ENCODE measurements at regions not wholly inside any gene's neighbourhood (a gene's known extent, or its start where the extent isn't known, plus 50 kb on each side); places are given as distances from the start of the nearest gene placed in this dataset.

GRCh38 chrX:39875834-39876628 is 221.7 kb downstream of the BCOR start:
- DNase-seq, result no peak

DNA sequence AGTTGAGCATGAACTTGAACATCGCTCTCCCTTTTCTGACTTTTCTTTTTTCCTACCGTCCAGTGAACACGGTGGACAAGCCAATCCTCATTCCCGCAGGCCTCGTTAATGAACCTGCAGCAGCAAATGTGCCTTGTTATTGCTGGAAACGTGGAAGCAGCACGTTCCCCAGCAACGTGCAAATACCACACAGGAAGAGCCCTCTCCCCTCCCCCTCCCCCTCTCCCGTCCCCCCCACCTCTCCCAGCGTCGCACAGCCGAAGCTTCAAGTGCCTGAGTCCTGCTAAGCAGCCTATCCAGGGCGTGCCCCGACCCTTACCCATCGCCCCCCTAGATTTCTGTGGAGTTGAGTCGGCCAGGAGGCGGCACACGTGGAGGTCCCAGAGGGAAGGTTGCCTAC is 219.9 kb downstream of the BCOR start:
- DNase-seq, result no peak

DNA sequence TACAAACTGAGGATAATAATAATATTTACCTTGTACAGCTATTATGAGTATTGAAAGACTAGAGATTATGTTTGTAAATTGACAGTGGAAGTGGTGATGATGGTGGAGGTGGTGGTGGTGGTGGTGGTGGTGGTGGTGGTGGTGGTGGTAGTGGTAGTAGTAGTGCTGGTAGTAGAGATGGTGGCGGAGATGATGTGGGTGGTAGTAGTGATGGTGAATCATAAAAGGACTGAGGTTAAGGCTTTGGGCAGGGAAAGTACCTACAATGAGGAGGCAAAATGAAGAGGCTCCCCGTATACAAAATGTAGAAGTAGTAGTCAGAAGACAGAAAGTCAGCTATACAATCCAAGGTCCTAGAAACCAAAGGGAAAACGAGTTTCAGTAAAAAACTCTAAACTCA is 214.1 kb downstream of the BCOR start:
- DNase-seq, result no peak

GRCh38 chrX:39886282-39886681 is 211.5 kb downstream of the BCOR start:
- DNase-seq, result no peak

GRCh38 chrX:39888730-39889129 is 209.0 kb downstream of the BCOR start:
- no peak for DNase-seq

DNA sequence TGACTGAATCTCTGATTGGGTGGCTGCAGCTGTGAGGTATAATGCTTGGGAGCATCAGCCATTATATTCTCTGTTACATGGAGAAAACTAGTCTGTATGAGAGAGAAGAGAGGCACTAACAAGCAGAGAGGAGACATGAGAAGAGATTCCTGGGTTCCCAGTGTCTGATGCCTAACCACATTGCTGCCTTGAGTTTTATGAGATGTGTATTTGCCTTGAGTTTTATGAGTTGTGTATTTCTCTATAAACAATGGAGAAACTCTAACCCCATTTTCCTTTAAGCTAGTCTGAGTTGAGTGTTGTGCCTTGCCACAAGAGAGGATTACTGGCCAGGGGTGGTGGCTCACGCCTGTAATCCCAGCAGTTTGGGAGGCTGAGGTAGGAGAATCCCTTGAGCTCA is 208.1 kb downstream of the BCOR start:
- DNase-seq, result no peak

- no peak for DNase-seq
Measured at GRCh38 chrX:39890807-39891206, 207.0 kb downstream of the BCOR start.

DNA sequence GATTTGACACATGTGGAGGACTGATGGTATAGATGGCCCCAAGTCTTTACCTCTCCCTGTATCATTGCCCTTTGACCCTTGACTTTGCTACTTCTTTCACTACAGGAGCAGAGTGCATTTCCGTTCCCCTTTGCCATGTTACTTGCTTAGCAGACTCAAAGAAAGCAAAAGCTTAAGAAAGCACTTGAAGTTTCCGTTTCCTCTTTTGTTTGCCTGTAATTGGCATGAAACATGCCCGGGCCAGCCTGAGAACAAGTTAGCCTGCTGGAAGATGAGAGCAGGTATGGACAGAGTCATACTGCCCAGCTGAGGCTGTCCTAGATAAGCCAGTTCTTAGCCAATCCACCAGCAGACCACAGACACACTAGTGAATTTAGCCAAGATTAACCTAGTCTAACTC is 206.0 kb downstream of the BCOR start:
- no peak for DNase-seq

GRCh38 chrX:39893417-39894338 is 204.1 kb downstream of the BCOR start:
- no peak for DNase-seq

- no peak for DNase-seq
Measured at GRCh38 chrX:39894683-39895082, 203.1 kb downstream of the BCOR start.

DNA sequence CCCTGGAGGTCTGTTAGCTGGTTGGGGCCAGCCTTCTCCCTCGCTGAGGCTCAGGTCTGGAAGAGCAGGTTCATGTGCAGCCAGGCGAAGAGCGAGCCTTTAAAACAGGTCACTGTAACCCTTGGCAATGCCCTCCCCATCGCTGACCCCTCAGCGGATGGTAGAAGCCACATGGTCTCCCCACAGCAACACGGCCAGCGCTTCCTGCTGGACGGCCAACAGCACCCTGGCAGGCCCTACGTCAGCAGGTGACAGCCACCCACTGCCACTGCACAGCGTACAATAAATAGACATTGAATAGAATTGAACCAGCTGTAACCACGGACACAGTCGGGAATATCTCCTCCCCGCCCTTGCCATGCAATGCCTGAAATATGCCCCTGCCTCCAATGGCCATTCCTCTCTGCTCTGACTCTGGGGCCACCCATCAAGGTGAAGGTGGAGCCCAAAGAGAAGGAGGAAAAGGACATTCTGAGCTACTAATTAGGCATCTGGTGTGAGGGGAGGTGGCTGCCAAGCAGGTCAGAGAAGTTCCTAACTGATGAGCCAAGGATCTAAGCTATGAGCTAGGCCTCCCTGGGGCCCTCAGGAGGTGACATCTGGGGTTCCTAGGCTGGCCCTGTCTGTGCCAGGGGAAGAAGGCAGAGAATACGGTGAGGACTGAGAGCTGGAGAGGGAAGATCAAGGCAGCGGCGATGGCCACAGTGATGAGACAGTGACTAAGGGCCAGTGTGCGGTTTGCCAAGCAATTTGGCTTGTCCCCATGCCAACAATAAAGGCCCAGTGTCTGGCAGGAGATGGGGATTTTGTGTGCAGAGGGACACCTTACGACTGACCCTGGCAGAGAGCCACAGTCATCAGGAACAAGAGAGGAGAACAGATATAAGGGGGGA is 202.3 kb downstream of the BCOR start:
- no peak for DNase-seq

GRCh38 chrX:39896951-39897740 is 200.6 kb downstream of the BCOR start:
- DNase-seq, result peak; percentile 71

- no peak for DNase-seq
Measured at GRCh38 chrX:39897741-39898097, 200.0 kb downstream of the BCOR start.

- DNase-seq, result no peak
Measured at GRCh38 chrX:39898147-39898546, 199.6 kb downstream of the BCOR start.

DNA sequence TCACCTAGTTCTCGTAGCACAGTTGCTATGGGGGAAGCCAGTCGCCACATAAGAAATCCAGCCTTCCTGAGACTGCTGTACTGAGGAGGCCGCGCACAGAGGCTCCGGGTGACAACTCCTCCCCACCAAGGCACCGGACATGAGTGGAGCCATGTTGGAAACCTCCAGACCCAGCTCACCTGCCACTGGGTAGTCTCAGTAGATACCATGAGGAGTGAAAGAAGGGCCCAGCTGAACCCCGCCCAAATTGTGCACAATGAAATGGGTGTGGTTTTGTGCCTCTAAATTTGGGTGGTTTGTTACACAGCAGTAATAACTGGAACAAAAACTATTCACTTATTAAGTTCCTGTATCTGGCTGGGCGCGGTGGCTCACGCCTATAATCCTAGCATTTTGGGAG is 198.7 kb downstream of the BCOR start:
- no peak for DNase-seq

DNA sequence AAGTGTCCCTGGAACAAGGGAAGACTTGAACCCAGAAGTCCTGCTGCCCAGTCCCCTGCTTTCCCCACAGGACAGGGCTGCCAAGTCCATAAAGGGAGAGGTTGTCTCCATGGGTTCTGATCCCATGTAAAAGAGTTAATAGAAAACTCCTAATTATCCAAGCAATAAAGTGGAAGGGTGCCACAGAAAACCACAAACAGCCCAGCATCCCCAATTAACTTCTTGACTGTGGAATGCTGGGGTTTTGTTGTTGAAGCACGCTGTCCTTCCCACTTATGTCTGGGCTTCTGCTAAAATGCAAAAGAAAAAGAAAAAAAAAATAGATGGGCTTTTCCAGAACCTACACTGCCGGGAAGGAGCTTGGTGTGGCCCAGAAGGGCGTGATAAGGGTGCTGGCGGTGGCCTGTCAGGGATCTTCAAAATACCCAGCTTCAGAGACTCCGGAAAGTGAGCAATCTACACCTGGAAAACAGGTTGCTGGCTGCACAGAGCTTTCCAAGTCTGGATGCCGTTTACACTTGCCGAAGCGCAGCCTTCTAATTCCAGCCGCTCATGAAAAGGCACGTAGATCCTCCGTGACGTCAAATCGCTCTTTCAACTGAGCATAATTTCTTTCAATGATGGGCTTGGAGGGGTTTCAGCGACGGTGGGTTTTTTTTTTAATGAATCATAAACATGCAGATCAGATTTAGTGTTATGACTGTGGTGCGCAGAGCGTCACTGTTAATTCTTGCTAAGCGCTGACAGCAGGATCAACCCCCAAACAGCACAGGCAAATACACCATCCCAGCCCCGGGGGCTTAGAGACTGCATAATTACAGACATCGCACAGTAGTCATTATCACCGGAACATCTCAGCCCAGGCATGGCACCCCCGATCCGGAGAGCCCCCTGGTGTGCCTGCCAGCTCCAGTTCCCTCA is 197.6 kb downstream of the BCOR start:
- DNase-seq, result peak; percentile 59

- DNase-seq, result no peak
Measured at GRCh38 chrX:39900777-39901170, 197.0 kb downstream of the BCOR start.

- DNase-seq, result peak; percentile 77
Measured at GRCh38 chrX:39903343-39903742, 194.4 kb downstream of the BCOR start.

DNA sequence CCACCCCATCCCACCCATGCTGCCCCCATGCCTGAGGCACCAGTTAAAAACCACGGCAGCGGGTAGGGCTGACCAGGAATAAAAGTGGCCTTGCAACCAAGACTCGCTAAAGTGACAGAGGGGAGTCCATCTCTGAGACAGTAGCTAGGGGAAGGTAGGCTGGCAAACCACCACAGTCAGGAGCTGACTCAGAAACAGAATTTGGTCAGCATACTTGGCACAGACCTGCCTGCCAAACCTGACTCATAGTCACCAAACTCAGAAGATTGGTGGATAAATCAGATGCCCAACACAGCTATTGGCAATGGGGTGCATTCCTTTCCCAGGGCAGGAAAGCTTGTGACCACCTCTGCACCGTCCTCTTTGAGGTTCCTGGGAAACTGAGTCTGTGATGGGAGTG is 193.8 kb downstream of the BCOR start:
- peak; percentile 58 for DNase-seq

DNA sequence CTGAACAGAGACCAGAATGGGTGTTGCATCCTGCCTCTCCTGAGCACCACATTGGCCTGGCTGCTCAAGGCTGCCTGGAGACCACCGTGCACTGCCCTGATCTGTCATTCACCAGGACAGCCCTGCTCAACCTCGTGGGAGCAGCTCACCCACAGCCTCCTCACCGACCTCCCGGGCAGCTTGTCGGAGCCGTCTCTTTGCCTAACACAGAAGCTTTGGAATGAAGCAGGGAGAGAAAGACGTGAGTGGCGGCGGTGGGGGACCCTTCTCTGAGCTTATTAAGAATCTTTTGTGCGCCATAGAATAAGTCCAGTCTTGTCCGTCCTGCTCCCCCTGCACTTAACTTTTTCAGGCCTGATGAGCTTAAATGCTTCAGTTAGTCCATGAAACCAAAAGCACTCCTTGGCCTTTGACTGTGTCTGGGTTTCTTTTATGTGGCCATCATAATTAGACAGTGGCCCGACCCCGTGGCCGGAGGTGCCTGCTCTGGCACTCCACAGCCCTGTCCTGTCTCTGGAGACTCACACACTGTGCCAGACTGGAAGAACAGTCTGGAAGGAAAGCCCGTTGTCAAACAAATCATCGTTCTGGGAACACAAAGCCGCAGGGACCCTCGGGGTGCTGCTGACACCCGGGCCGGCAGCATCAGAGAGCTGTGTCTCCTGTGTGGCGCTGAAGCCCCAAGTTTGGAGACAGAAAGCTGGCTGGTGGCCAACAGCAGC is 192.8 kb downstream of the BCOR start:
- no peak for DNase-seq

- DNase-seq, result no peak
Measured at GRCh38 chrX:39905538-39905891, 192.2 kb downstream of the BCOR start.
